DND-41 (cell line): ENCODE measurements at regions not wholly inside any gene's neighbourhood (a gene's known extent, or its start where the extent isn't known, plus 50 kb on each side); places are given as distances from the start of the nearest gene placed in this dataset.
"Not testable (repeated sequence)": the region's sequence is repeated elsewhere in the genome, so short reads cannot be mapped to it uniquely, and the experiment has no call there.

ENCODE experiments used
- ATAC-seq: fragments of 200-7000 bp; cut with Tn5 transposase; 3 replicates; pipeline ENCODE4 v1.9.1; 2021; ENCODE audit warnings: low read depth; ENCODE audit not compliant: insufficient read depth
- DNase-seq: peaks from one replicate; pipeline ENCODE4 v3.0.0-alpha.2; 2020
- H2AFZ ChIP-seq: 2 replicates; pipeline ENCODE4 v1.6.0; 2012; ENCODE audit warnings: low read depth, low read length
- H3K27ac ChIP-seq: 2 replicates; pipeline ENCODE4 v1.5.1; 2012; ENCODE audit warnings: low read length, inconsistent platforms
- H3K27me3 ChIP-seq: fragments of 200-600 bp; sonication (generic); 2 replicates; pipeline ENCODE4 v1.6.0; 2012; ENCODE audit warnings: low read length, mild to moderate bottlenecking, inconsistent platforms; ENCODE audit not compliant: insufficient read depth, poor library complexity
- H3K36me3 ChIP-seq: 2 replicates; pipeline ENCODE4 v1.5.1; 2012; ENCODE audit warnings: low read length, inconsistent platforms; ENCODE audit not compliant: insufficient read depth
- H3K4me1 ChIP-seq: 2 replicates; pipeline ENCODE4 v1.5.1; 2012; ENCODE audit warnings: mild to moderate bottlenecking, low read length; ENCODE audit not compliant: insufficient read depth
- H3K4me2 ChIP-seq: 2 replicates; pipeline ENCODE4 v1.6.0; 2012; ENCODE audit warnings: mild to moderate bottlenecking, moderate library complexity, low read length, inconsistent platforms; ENCODE audit not compliant: insufficient read depth
- H3K4me3 ChIP-seq, 2 experiments: fragments of 200-600 bp in 1 of 2; shearing (Covaris generic) in 1 of 2; 2 replicates each; pipeline ENCODE4 v1.5.1; 2012 to 2016; ENCODE audit warnings: inconsistent platforms in 2 of 2, low read length in 2 of 2, mild to moderate bottlenecking in 2 of 2, low read depth in 1 of 2, moderate library complexity in 1 of 2
- H3K79me2 ChIP-seq: 2 replicates; pipeline ENCODE4 v1.6.0; 2012; ENCODE audit warnings: low read length, inconsistent platforms; ENCODE audit not compliant: insufficient read depth
- H3K9ac ChIP-seq: 2 replicates; pipeline ENCODE4 v1.6.0; 2012; ENCODE audit warnings: low read depth, mild to moderate bottlenecking, inconsistent platforms, low read length, moderate library complexity
- H3K9me3 ChIP-seq: 2 replicates; pipeline ENCODE4 v1.5.1; 2012; ENCODE audit warnings: low read length, moderate library complexity, mild to moderate bottlenecking, inconsistent platforms; ENCODE audit not compliant: insufficient read depth, severe bottlenecking
- H4K20me1 ChIP-seq: 2 replicates; pipeline ENCODE4 v1.6.0; 2012; ENCODE audit warnings: low read length; ENCODE audit not compliant: insufficient read depth
- EZH2 ChIP-seq: IDR thresholded peaks from 3 replicates; pipeline ENCODE4 v1.6.1; 2012; ENCODE audit warnings: borderline replicate concordance, low read depth, mild to moderate bottlenecking, moderate library complexity, low read length, inconsistent platforms; ENCODE audit not compliant: severe bottlenecking
- TF ChIP-seq, protein P1 (sequence below): IDR thresholded peaks from 2 replicates; pipeline ENCODE4 v1.5.1; 2012; ENCODE audit warnings: borderline replicate concordance, low read length, moderate library complexity, mild to moderate bottlenecking; ENCODE audit not compliant: poor library complexity, severe bottlenecking; ENCODE audit errors: extremely low read depth

GRCh38 chr17:12230481-12231354 lies 210.0 kb downstream of the MAP2K4 start:
- H2AFZ ChIP-seq: no peak overlapping the region
- ATAC-seq: no peak
- no peak overlapping the region for H3K9ac ChIP-seq
- TF ChIP-seq, protein P1, sequence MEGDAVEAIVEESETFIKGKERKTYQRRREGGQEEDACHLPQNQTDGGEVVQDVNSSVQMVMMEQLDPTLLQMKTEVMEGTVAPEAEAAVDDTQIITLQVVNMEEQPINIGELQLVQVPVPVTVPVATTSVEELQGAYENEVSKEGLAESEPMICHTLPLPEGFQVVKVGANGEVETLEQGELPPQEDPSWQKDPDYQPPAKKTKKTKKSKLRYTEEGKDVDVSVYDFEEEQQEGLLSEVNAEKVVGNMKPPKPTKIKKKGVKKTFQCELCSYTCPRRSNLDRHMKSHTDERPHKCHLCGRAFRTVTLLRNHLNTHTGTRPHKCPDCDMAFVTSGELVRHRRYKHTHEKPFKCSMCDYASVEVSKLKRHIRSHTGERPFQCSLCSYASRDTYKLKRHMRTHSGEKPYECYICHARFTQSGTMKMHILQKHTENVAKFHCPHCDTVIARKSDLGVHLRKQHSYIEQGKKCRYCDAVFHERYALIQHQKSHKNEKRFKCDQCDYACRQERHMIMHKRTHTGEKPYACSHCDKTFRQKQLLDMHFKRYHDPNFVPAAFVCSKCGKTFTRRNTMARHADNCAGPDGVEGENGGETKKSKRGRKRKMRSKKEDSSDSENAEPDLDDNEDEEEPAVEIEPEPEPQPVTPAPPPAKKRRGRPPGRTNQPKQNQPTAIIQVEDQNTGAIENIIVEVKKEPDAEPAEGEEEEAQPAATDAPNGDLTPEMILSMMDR: no peak
- TF ChIP-seq EZH2: no peak
- no peaks in the 10 kb centered on the region for H3K4me1 ChIP-seq
- H3K79me2 ChIP-seq: no peaks in the 10 kb centered on the region
- no peaks in the 10 kb centered on the region for H3K36me3 ChIP-seq
- no peak overlapping the region for H3K4me3 ChIP-seq
- no peaks in the 10 kb centered on the region for H3K9me3 ChIP-seq
- H3K27me3 ChIP-seq: no peaks in the 10 kb centered on the region
- DNase-seq: no peak
- H3K27ac ChIP-seq: no peak overlapping the region
- H3K4me2 ChIP-seq: no peak overlapping the region
- no peaks in the 10 kb centered on the region for H4K20me1 ChIP-seq

GRCh38 chr17:12231355-12231682 lies 210.6 kb downstream of the MAP2K4 start:
- Histone ChIP-seq H3K36me3 (no peaks in the 10 kb centered on the region), H3K27me3 (no peaks in the 10 kb centered on the region), H3K27ac (no peak overlapping the region), H3K79me2 (no peaks in the 10 kb centered on the region), H4K20me1 (no peaks in the 10 kb centered on the region), H3K4me1 (no peaks in the 10 kb centered on the region), H3K4me2 (no peak overlapping the region), H3K4me3 (no peak overlapping the region), H2AFZ (no peak overlapping the region), H3K9me3 (no peaks in the 10 kb centered on the region), H3K9ac (no peak overlapping the region)
- DNase-seq (no peak), ATAC-seq (no peak)
- TF ChIP-seq EZH2: no peak
- TF ChIP-seq, protein P1: no peak

DNA sequence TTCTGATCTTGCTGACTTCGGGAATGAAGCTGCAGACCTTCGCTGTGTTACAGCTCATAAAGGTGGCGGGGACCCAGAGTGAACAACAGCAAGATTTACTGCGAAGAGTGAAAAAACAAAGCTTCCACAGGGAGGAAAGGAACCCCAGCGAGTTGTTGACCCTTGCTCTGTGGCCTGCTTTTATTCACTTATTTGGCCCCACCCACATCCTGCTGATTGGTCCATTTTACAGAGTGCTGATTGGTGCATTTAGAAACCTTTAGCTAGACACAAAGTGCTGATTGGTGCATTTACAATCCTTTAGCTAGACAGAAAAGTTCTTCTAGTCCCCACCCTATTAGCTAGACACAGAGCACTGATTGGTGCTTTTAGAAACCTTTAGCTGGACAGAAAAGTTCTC lies 218.3 kb downstream of the MAP2K4 start:
- H4K20me1 ChIP-seq, H2AFZ ChIP-seq, H3K36me3 ChIP-seq, H3K4me3 ChIP-seq, H3K4me2 ChIP-seq, H3K9ac ChIP-seq, H3K79me2 ChIP-seq, H3K4me1 ChIP-seq, DNase-seq, H3K9me3 ChIP-seq, ATAC-seq, H3K27ac ChIP-seq, H3K27me3 ChIP-seq: not testable (repeated sequence)

DNA sequence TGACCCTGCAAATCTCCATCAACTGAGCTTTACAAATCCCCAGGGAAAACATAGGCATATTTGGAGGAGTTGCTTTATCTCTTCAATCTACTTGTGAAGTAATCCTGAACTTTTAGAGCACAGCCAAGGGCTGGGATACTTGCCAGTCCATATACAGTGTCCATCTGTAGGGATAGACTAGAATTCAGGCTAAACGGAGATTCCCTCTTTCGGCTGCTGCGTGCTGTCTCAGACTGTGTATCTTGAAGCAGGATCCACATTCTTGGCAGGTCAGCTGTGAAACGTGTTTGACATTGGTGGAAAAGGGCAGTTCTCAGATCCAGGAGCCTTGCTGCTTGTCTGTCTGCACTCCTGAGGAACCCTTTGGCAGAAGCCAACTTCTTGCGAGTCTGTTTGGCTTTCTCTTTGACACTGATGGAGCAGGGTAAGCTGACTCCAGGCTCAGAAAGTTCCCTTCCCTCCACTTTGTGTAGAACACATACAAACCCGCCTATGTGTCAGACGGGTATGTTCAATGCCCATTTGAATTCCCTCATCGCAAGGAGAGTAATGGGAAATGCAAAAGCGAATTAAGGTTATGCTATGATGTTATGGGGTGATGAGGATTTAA lies 221.8 kb downstream of the MAP2K4 start:
- ATAC-seq (no peak), DNase-seq (no peak)
- Histone ChIP-seq H3K4me1 (no peaks in the 10 kb centered on the region), H3K79me2 (no peaks in the 10 kb centered on the region), H4K20me1 (no peaks in the 10 kb centered on the region), H3K9me3 (no peaks in the 10 kb centered on the region), H2AFZ (no peak overlapping the region), H3K4me2 (no peak overlapping the region), H3K4me3 (no peak overlapping the region), H3K27me3 (peaks cover 4% of the 10 kb centered on the region), H3K27ac (no peak overlapping the region), H3K9ac (no peak overlapping the region), H3K36me3 (no peaks in the 10 kb centered on the region)
- no peak for TF ChIP-seq EZH2
- TF ChIP-seq, protein P1: no peak
